ENCODE measurements at regions not wholly inside any gene's neighbourhood (a gene's known extent, or its start where the extent isn't known, plus 50 kb on each side); places are given as distances from the start of the nearest gene placed in this dataset.

GRCh38 chr16:85465328-85466303 is 147.5 kb upstream of the GSE1 start:
- intact Hi-C loops (cut with micrococcal nuclease): no loop called here

- intact Hi-C loops (cut with micrococcal nuclease): no loop called here
Measured at GRCh38 chr16:85466304-85466700, 146.8 kb upstream of the GSE1 start.

- intact Hi-C loops (cut with micrococcal nuclease): no loop called here
Measured at GRCh38 chr16:85466989-85467388, 146.1 kb upstream of the GSE1 start.

- intact Hi-C loops (cut with micrococcal nuclease): no loop called here
Measured at GRCh38 chr16:85469929-85470590, 143.1 kb upstream of the GSE1 start.

- intact Hi-C loops (cut with micrococcal nuclease): no loop called here
Measured at GRCh38 chr16:85470873-85471272, 142.2 kb upstream of the GSE1 start.

- intact Hi-C loops (cut with micrococcal nuclease): no loop called here
Measured at GRCh38 chr16:85471469-85472431, 141.4 kb upstream of the GSE1 start.

- intact Hi-C loops (cut with micrococcal nuclease): no loop called here
Measured at GRCh38 chr16:85472514-85472913, 140.6 kb upstream of the GSE1 start.

- intact Hi-C loops (cut with micrococcal nuclease): no loop called here
Measured at GRCh38 chr16:85473323-85473722, 139.8 kb upstream of the GSE1 start.

GRCh38 chr16:85473909-85474620 is 139.1 kb upstream of the GSE1 start:
- intact Hi-C loops (cut with micrococcal nuclease): no loop called here

GRCh38 chr16:85474621-85475217 is 138.4 kb upstream of the GSE1 start:
- intact Hi-C loops (cut with micrococcal nuclease): no loop called here

GRCh38 chr16:85475233-85475632 is 137.9 kb upstream of the GSE1 start:
- intact Hi-C loops (cut with micrococcal nuclease): no loop called here

GRCh38 chr16:85475691-85476300 is 137.3 kb upstream of the GSE1 start:
- intact Hi-C loops (cut with micrococcal nuclease): no loop called here

- intact Hi-C loops (cut with micrococcal nuclease): no loop called here
Measured at GRCh38 chr16:85476389-85476788, 136.7 kb upstream of the GSE1 start.

GRCh38 chr16:85477801-85478363 is 135.2 kb upstream of the GSE1 start:
- intact Hi-C loops (cut with micrococcal nuclease): no loop called here

GRCh38 chr16:85479972-85480726 is 133.0 kb upstream of the GSE1 start:
- intact Hi-C loops (cut with micrococcal nuclease): no loop called here

- intact Hi-C loops (cut with micrococcal nuclease): no loop called here
Measured at GRCh38 chr16:85480727-85481101, 132.4 kb upstream of the GSE1 start.

- intact Hi-C loops (cut with micrococcal nuclease): no loop called here
Measured at GRCh38 chr16:85481206-85481605, 131.9 kb upstream of the GSE1 start.

GRCh38 chr16:85481738-85482137 is 131.4 kb upstream of the GSE1 start:
- intact Hi-C loops (cut with micrococcal nuclease): no loop called here

- intact Hi-C loops (cut with micrococcal nuclease): no loop called here
Measured at GRCh38 chr16:85483424-85483823, 129.7 kb upstream of the GSE1 start.
